ENCODE measurements at regions not wholly inside any gene's neighbourhood (a gene's known extent, or its start where the extent isn't known, plus 50 kb on each side); places are given as distances from the start of the nearest gene placed in this dataset.
A peak's percentile ranks its signal among the peaks of the same experiment; 100 is the strongest.
"Not testable (repeated sequence)": the region's sequence is repeated elsewhere in the genome, so short reads cannot be mapped to it uniquely, and the experiment has no call there.

DNA sequence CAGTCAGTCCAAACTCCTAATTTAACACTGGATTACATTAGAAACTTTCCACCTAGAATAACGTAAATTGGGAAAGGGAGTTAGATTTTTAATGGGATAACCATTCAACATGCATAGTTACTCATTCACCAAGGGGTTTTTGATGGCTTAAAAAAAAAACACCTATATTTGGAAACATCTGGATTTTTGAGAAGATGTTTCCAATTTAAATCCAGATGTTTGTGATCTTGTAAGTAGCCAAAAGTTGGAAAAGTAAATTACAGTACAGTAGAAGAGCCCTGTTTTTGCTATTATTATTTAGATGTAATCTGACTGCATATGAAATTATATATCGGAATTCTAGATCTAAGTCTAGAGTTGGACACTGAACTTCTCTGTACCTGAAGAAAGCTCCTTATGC, 478.2 kb downstream of the CD83 start:
- Mint-ChIP-seq H3K4me3 (no peak overlapping the region), H3K27me3 (no peaks in the 10 kb centered on the region), H3K27ac (no peak overlapping the region), H3K36me3 (no peaks in the 10 kb centered on the region), H3K4me1 (peaks cover 0 to 8% (median 5%) of the 10 kb centered on the region in 7 donors), H3K9me3 (peaks cover 0 to 8% (median 0%) of the 10 kb centered on the region in 11 donors)
- no peak overlapping the region for H3K4me3 ChIP-seq (ENCODE audit: low read length)
- POLR2A ChIA-PET: no interaction called here
- H3K27me3 ChIP-seq (ENCODE audit: control insufficient read depth in 2 of 2, insufficient read depth in 2 of 2, low read length in 2 of 2): no peaks in the 10 kb centered on the region
- no peaks in the 10 kb centered on the region for H3K36me3 ChIP-seq (ENCODE audit: control insufficient read depth in 2 of 3, insufficient read depth in 3 of 3, low read length in 3 of 3)
- no peaks in the 10 kb centered on the region for H3K4me1 ChIP-seq (ENCODE audit: control insufficient read depth in 2 of 2, insufficient read depth in 2 of 2, low read length in 2 of 2)
- no peak overlapping the region for H3K27ac ChIP-seq (ENCODE audit: low read depth, low read length)
- ATAC-seq: no peak
- no peaks in the 10 kb centered on the region for H3K9me3 ChIP-seq (ENCODE audit: control insufficient read depth in 2 of 3, low read length in 3 of 3)
- no peak for DNase-seq
- CTCF ChIA-PET: interaction anchor here (0.6 kb wide), 1 partner anchor 10 kb away, joined by 4 read pairs; no protein-coding TSS in a partner anchor
- intact Hi-C loops (cut with micrococcal nuclease): no loop called here

DNA sequence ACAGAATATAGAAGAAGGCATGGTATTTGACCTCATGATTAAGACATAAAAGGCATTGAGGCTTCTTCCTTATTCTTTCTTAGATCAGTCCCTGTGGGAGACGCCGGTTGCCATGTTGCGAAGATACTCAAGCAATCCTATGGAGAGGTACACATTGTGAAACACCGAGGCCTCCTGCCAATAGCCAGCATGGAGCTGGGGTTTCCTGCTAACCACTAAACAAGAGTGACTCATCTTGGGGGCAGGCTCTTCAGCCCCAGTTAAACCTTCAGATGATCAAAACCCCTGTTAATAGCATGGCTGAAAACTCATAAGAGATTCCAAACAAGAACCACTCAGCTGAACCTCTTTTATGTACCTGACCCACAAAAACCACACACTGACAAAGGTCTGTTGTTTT, 478.8 kb downstream of the CD83 start:
- Histone ChIP-seq H3K27me3 (ENCODE audit: control insufficient read depth in 2 of 2, insufficient read depth in 2 of 2, low read length in 2 of 2) (no peaks in the 10 kb centered on the region), H3K4me1 (ENCODE audit: control insufficient read depth in 2 of 2, insufficient read depth in 2 of 2, low read length in 2 of 2) (no peaks in the 10 kb centered on the region), H3K36me3 (ENCODE audit: control insufficient read depth in 2 of 3, insufficient read depth in 3 of 3, low read length in 3 of 3) (no peaks in the 10 kb centered on the region), H3K27ac (ENCODE audit: low read depth, low read length) (no peak overlapping the region), H3K9me3 (ENCODE audit: control insufficient read depth in 2 of 3, low read length in 3 of 3) (no peaks in the 10 kb centered on the region), H3K4me3 (ENCODE audit: low read length) (no peak overlapping the region)
- POLR2A ChIA-PET: no interaction called here
- Mint-ChIP-seq H3K27me3 (no peaks in the 10 kb centered on the region), H3K27ac (no peak overlapping the region), H3K4me3 (no peak overlapping the region), H3K4me1 (peaks cover 0 to 8% (median 5%) of the 10 kb centered on the region in 7 donors), H3K9me3 (peaks cover 0 to 8% (median 0%) of the 10 kb centered on the region in 11 donors), H3K36me3 (no peaks in the 10 kb centered on the region)
- intact Hi-C loops (cut with micrococcal nuclease): no loop called here
- ATAC-seq: peak; percentile 71
- DNase-seq: peak in 1 of 9 donors; percentile 25
- CTCF ChIA-PET: interaction anchor here (0.6 kb wide), 1 partner anchor 10 kb away, joined by 4 read pairs; no protein-coding TSS in a partner anchor

DNA sequence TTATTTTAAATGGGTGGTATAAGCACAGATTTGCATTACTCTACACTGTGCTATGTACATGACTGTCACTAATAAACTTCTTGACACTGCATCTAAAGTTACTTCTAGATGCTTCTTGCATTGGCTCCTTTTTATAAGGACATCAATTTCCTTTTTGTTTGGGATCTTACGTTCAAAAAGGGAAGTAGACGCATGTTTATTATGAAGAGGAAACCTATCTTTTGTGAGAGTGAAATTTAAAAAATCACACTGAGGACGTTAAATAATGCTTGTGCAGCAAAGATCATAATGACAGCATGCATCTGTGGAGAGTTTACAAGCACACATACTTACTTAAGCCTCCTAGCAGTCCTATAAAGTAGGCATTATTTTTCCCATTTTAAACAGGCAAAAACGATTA, 479.5 kb downstream of the CD83 start:
- Mint-ChIP-seq H3K9me3 (peaks cover 0 to 8% (median 0%) of the 10 kb centered on the region in 11 donors), H3K36me3 (no peaks in the 10 kb centered on the region), H3K4me3 (no peak overlapping the region), H3K27ac (no peak overlapping the region), H3K4me1 (peaks cover 0 to 8% (median 5%) of the 10 kb centered on the region in 7 donors), H3K27me3 (no peaks in the 10 kb centered on the region)
- Histone ChIP-seq H3K4me1 (ENCODE audit: control insufficient read depth in 2 of 2, insufficient read depth in 2 of 2, low read length in 2 of 2) (no peaks in the 10 kb centered on the region), H3K9me3 (ENCODE audit: control insufficient read depth in 2 of 3, low read length in 3 of 3) (no peaks in the 10 kb centered on the region), H3K27ac (ENCODE audit: low read depth, low read length) (no peak overlapping the region), H3K36me3 (ENCODE audit: control insufficient read depth in 2 of 3, insufficient read depth in 3 of 3, low read length in 3 of 3) (no peaks in the 10 kb centered on the region), H3K27me3 (ENCODE audit: control insufficient read depth in 2 of 2, insufficient read depth in 2 of 2, low read length in 2 of 2) (no peaks in the 10 kb centered on the region), H3K4me3 (ENCODE audit: low read length) (no peak overlapping the region)
- ChIA-PET POLR2A (no interaction called here), CTCF (no interaction called here)
- intact Hi-C loops (cut with micrococcal nuclease): no loop called here
- ATAC-seq (no peak), DNase-seq (no peak)

DNA sequence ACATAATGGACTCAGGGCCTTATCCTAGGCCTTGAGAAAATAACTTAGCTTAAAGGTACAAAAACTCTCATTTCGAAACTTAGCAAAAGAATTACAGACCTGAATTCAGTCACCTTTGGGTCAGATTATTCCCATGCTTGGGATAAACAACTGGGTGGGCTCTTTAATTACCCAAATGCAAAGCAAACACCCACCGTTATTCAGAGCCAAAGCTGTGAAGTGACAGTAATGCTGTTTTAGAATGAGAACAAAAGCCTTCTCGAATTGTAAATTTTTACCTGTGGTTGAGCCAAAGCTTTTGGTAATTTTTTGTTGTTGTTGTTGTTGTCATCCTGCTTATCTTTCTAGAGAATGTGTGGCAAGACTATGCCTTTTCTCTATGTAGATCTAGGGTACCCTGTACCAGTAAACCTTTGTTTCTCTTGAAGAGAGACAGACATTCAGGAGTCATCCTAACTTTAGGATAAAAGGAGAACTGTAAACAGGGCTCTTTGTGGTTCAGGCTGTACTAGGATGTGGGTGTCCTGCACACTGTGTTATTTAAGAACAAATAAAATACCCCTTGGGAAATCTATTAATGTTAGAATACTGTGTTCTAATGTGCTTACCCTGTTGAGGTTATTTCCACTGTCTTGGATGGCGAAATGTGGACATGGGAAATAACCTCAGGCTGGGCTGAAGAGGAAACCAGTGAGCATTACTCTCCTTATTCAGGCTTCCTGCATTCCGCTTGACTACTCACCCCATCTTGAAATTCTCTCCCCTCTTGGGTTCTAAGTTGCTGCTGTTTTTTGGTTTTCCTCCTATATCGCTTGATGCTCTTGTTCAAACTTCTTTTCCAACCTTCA, 480.7 kb downstream of the CD83 start:
- Histone ChIP-seq H3K27ac (ENCODE audit: low read depth, low read length) (no peak overlapping the region), H3K4me1 (ENCODE audit: control insufficient read depth in 2 of 2, insufficient read depth in 2 of 2, low read length in 2 of 2) (no peaks in the 10 kb centered on the region), H3K27me3 (ENCODE audit: control insufficient read depth in 2 of 2, insufficient read depth in 2 of 2, low read length in 2 of 2) (no peaks in the 10 kb centered on the region), H3K9me3 (ENCODE audit: control insufficient read depth in 2 of 3, low read length in 3 of 3) (no peaks in the 10 kb centered on the region), H3K36me3 (ENCODE audit: control insufficient read depth in 2 of 3, insufficient read depth in 3 of 3, low read length in 3 of 3) (no peaks in the 10 kb centered on the region), H3K4me3 (ENCODE audit: low read length) (no peak overlapping the region)
- H3K9me3 Mint-ChIP-seq: peaks cover 0 to 8% (median 0%) of the 10 kb centered on the region in 11 donors
- POLR2A ChIA-PET: interaction anchor here (0.7 kb wide), 1 partner anchor 334 kb away, joined by 3 read pairs; no protein-coding TSS in a partner anchor
- peaks cover 0 to 8% (median 5%) of the 10 kb centered on the region in 7 donors for H3K4me1 Mint-ChIP-seq
- no peaks in the 10 kb centered on the region for H3K36me3 Mint-ChIP-seq
- no peak overlapping the region for H3K27ac Mint-ChIP-seq
- H3K27me3 Mint-ChIP-seq: no peaks in the 10 kb centered on the region
- ATAC-seq (peak; percentile 38), DNase-seq (no peak)
- intact Hi-C loops (cut with micrococcal nuclease): no loop called here
- CTCF ChIA-PET: interaction anchor here (0.5 kb wide), 1 partner anchor 865 kb away, joined by 3 read pairs; no protein-coding TSS in a partner anchor
- H3K4me3 Mint-ChIP-seq: no peak overlapping the region

DNA sequence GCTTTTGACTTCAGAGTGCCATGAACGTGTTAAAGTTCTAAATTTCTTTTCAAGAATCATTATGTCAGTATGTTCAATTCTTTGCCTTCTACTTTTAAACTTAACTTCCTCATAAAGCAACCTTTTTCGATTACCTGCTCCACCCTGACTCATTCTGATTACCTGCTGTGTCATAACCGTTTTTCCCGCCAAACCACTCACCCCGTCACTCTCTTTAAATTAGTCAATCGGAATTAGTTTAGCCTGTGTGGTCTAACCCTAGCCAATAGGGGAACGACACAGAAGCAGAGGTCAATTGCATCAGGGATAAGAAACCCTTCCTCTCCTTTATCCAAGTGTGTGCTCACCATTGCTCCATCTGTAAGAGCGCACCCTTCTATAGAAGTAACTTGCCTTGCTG, 482.7 kb downstream of the CD83 start:
- intact Hi-C loops (cut with micrococcal nuclease); H3K9me3 ChIP-seq (ENCODE audit: control insufficient read depth in 2 of 3, low read length in 3 of 3); H3K36me3 ChIP-seq (ENCODE audit: control insufficient read depth in 2 of 3, insufficient read depth in 3 of 3, low read length in 3 of 3); H3K4me3 Mint-ChIP-seq; H3K4me1 ChIP-seq (ENCODE audit: control insufficient read depth in 2 of 2, insufficient read depth in 2 of 2, low read length in 2 of 2); DNase-seq; ATAC-seq; H3K27ac Mint-ChIP-seq; H3K27me3 Mint-ChIP-seq; H3K36me3 Mint-ChIP-seq; CTCF ChIA-PET; H3K4me1 Mint-ChIP-seq; H3K9me3 Mint-ChIP-seq; H3K4me3 ChIP-seq (ENCODE audit: low read length); H3K27ac ChIP-seq (ENCODE audit: low read depth, low read length); H3K27me3 ChIP-seq (ENCODE audit: control insufficient read depth in 2 of 2, insufficient read depth in 2 of 2, low read length in 2 of 2); POLR2A ChIA-PET: not testable (repeated sequence)

DNA sequence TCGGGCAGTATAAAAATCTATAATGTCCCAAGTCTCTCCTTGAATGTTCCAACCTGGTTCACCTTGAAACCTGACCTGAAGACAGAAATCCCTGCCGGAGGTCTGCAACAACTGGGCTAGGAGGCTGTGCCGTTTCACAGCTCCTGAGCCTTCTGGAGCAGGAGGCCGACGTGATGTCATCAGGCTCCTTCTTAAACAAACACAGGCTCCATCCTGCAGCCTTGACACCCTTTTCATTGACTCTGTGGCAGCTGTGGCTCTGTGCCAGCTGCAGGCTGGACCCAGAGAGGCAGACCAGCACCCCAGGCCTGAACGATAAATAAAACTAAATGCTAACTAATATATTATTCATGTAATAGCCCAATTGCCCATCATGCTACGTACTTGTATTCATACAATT, 483.9 kb downstream of the CD83 start:
- H3K9me3 Mint-ChIP-seq: peaks cover 0 to 8% (median 0%) of the 10 kb centered on the region in 11 donors
- no peak for ATAC-seq
- ChIA-PET POLR2A (interaction anchor here (0.6 kb wide), 1 partner anchor 81 kb away, joined by 5 read pairs; no protein-coding TSS in a partner anchor), CTCF (no interaction called here)
- H3K27ac Mint-ChIP-seq: no peak overlapping the region
- H3K27me3 ChIP-seq (ENCODE audit: control insufficient read depth in 2 of 2, insufficient read depth in 2 of 2, low read length in 2 of 2): no peaks in the 10 kb centered on the region
- no peaks in the 10 kb centered on the region for H3K27me3 Mint-ChIP-seq
- H3K4me3 ChIP-seq (ENCODE audit: low read length): no peak overlapping the region
- H3K27ac ChIP-seq (ENCODE audit: low read depth, low read length): no peak overlapping the region
- H3K36me3 ChIP-seq (ENCODE audit: control insufficient read depth in 2 of 3, insufficient read depth in 3 of 3, low read length in 3 of 3): no peaks in the 10 kb centered on the region
- H3K4me3 Mint-ChIP-seq: no peak overlapping the region
- H3K4me1 Mint-ChIP-seq: peaks cover 0 to 7% (median 5%) of the 10 kb centered on the region in 7 donors
- no peaks in the 10 kb centered on the region for H3K9me3 ChIP-seq (ENCODE audit: control insufficient read depth in 2 of 3, low read length in 3 of 3)
- H3K4me1 ChIP-seq (ENCODE audit: control insufficient read depth in 2 of 2, insufficient read depth in 2 of 2, low read length in 2 of 2): no peaks in the 10 kb centered on the region
- intact Hi-C loops (cut with micrococcal nuclease): no loop called here
- DNase-seq: no peak
- no peaks in the 10 kb centered on the region for H3K36me3 Mint-ChIP-seq

Data from naive thymus-derived CD4-positive, alpha-beta T cell (primary cell).